AG04450 (cell line): ENCODE measurements at regions not wholly inside any gene's neighbourhood (a gene's known extent, or its start where the extent isn't known, plus 50 kb on each side); places are given as distances from the start of the nearest gene placed in this dataset.

ENCODE experiments used
- CTCF ChIA-PET: fragments of 300-600, 350-600 bp; formaldehyde crosslinking; extraction: SDS; loops from one replicate; lab custom pipeline; 2022; ENCODE audit warnings: antibody characterized with exemption, inconsistent platforms; lab: Charles Lee
- POLR2A ChIA-PET: fragments of 350-600 bp; formaldehyde crosslinking; extraction: SDS; loops from one replicate; lab custom pipeline; 2021; ENCODE audit warnings: antibody characterized with exemption, inconsistent platforms; lab: Yijun Ruan, JAX
- DNase-seq: peaks from one replicate; pipeline ENCODE4 v3.0.0-alpha.2; 2011; ENCODE audit warnings: low read depth, low spot score
- H3K27ac ChIP-seq: one replicate; pipeline ENCODE4 v1.5.1; 2012; ENCODE audit warnings: low read depth, low read length, control low read depth
- H3K27me3 ChIP-seq: one replicate; pipeline ENCODE4 v1.6.0; 2012; ENCODE audit warnings: low read length; ENCODE audit not compliant: control insufficient read depth, insufficient read depth
- H3K4me3 ChIP-seq: 2 replicates; pipeline ENCODE4 v1.5.1; 2011; ENCODE audit warnings: mild to moderate bottlenecking, low read depth, low read length, control low read depth
- H3K9me3 ChIP-seq: 2 replicates; pipeline ENCODE4 v1.5.1; 2012; ENCODE audit warnings: low read length; ENCODE audit not compliant: control insufficient read depth, insufficient read depth
- TF ChIP-seq, protein P1 (sequence below): IDR thresholded peaks from 2 replicates; pipeline ENCODE4 v1.5.1; 2011; ENCODE audit warnings: low read depth, low read length, control low read depth, inconsistent platforms

DNA sequence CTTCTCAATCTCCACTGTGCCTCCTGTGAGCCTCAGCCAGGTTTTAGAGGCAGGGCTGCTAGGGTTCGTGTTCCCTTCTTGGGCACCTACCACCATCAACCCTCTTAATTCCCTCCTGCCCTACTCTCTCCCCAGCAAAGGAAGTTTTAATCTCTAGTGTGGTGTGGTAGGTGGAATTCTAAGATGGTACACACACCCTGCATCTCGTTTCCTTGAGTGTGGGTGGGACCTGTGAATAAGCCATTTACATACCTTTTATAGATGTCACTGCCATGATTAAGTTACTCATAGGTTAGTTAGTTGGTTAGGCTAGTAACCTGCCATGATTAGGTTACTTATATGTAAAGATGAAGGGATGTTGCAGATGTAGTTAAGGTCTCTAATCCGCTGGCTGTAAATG is 114.8 kb upstream of the VRK1 start:
- TF ChIP-seq, protein P1, sequence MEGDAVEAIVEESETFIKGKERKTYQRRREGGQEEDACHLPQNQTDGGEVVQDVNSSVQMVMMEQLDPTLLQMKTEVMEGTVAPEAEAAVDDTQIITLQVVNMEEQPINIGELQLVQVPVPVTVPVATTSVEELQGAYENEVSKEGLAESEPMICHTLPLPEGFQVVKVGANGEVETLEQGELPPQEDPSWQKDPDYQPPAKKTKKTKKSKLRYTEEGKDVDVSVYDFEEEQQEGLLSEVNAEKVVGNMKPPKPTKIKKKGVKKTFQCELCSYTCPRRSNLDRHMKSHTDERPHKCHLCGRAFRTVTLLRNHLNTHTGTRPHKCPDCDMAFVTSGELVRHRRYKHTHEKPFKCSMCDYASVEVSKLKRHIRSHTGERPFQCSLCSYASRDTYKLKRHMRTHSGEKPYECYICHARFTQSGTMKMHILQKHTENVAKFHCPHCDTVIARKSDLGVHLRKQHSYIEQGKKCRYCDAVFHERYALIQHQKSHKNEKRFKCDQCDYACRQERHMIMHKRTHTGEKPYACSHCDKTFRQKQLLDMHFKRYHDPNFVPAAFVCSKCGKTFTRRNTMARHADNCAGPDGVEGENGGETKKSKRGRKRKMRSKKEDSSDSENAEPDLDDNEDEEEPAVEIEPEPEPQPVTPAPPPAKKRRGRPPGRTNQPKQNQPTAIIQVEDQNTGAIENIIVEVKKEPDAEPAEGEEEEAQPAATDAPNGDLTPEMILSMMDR: no peak
- DNase-seq: no peak
- no peaks in the 10 kb centered on the region for H3K27me3 ChIP-seq
- ChIA-PET POLR2A (no interaction called here), CTCF (no interaction called here)
- H3K4me3 ChIP-seq: no peak overlapping the region
- no peak overlapping the region for H3K27ac ChIP-seq
- no peaks in the 10 kb centered on the region for H3K9me3 ChIP-seq

DNA sequence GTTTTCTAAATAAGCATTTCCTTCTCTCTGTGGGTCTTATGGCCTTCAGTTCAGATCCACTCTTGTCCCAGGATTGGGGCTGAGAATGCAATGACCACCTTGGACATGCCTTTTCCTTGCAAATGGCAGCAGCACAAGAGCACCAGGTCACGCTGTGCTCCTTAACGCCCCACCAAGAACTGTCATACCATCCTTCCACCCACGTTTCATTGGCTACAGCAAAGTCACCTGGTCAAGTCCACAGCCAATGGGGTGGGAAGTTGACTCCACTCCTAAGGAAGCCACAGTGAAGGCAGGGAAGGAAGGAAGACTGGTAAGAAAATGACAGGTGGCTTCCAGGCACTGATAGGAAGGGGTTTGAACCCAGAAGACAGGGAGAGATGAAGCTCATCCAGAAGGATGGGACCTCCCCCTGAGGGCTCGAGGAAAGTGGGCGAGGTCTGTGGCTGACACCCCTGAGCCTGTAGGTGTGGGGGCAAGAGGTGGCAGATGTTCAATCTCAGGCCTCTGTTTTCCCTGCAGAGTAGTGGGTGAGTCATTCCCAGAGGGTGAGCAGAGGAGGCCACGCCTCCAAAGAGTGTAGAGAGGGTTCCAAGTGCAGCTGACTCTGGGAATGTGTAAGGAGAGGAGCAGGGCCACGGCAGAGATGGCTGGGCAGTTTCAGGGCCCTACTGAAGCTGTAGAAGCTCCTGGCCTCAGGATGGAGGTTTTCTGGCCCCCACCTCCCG is 113.5 kb upstream of the VRK1 start:
- Histone ChIP-seq H3K9me3 (no peaks in the 10 kb centered on the region), H3K4me3 (no peak overlapping the region), H3K27me3 (no peaks in the 10 kb centered on the region), H3K27ac (no peak overlapping the region)
- no peak for DNase-seq
- CTCF ChIA-PET: no interaction called here
- TF ChIP-seq, protein P1: no peak
- POLR2A ChIA-PET: no interaction called here

DNA sequence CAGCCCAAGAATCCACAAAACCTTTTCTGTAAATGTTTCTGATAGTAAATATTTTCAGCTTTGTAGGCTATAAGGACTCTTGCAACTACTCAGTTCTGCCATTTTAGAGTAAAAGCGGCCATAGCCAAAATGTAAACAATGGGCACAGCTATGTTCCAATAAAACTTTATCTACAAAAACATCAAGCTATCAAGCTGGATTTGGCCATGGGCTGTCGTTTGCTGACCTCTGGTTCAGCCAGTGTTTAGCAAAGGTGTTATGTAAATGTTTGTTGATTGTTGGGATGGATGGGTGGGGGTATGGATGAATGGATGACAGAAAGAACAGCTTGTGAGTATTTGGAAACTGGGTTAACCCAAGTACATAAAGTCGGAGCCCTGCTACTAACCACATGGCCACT is 111.1 kb upstream of the VRK1 start:
- CTCF ChIA-PET: no interaction called here
- Histone ChIP-seq H3K27me3 (no peaks in the 10 kb centered on the region), H3K27ac (no peak overlapping the region), H3K9me3 (no peaks in the 10 kb centered on the region; the same call in 1 of the 2 replicates), H3K4me3 (no peak overlapping the region)
- POLR2A ChIA-PET: no interaction called here
- TF ChIP-seq, protein P1: no peak
- no peak for DNase-seq

DNA sequence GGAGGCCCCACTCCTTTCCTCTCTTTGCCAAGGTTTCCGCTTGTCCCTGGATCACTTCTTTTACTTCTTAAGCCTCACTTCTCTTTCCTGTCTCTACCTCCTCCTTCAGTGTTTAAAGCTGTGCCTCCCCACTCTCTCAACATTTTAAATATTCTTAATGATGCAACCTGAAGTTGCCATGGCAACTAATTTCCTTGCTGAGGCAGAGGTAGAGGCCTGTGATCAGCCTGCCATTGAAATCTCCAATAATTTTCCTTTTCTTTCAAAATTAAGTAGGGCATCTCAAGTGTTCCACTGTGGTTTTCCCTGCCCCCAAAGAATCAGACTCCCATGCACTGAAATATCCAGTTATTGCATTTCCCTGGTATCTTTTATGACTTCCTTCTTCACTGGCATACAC is 108.6 kb upstream of the VRK1 start:
- no peak overlapping the region for H3K27ac ChIP-seq
- no peaks in the 10 kb centered on the region; the same call in 1 of the 2 replicates for H3K9me3 ChIP-seq
- H3K27me3 ChIP-seq: no peaks in the 10 kb centered on the region
- DNase-seq: no peak
- CTCF ChIA-PET: no interaction called here
- POLR2A ChIA-PET: no interaction called here
- TF ChIP-seq, protein P1: no peak
- no peak overlapping the region for H3K4me3 ChIP-seq

DNA sequence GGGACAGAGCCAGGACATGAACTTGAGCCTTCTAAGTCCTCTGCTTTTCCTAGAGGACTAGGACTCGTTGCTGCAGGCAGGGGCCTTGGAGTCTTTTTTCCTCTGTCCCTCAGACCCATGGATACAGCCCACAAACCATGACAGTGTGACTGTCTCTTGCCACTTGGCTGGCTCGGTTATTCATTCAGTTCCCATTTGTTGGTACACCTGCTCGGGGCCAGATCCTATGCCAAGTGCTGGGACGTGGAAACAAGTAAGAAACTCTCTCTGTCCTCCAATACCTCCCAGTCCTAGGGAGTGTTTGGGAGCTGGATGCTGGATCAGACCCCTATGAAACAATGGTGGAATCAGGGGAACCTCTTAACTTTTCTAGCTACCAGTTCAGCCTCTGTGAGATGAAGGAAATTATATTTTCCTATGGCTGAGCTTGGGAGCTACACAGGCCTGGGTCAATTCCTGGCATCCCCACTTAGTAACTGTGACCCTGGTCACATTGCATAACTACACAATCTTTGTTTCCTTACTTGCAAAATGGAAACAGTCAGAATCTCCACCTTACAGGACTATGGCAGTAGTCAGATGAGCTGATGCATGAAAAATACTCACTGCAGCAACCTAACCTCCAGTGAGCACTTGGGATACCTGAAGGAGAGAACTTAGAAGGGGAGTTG is 106.3 kb upstream of the VRK1 start:
- ChIA-PET POLR2A (no interaction called here), CTCF (no interaction called here)
- DNase-seq: no peak
- TF ChIP-seq, protein P1: no peak
- Histone ChIP-seq H3K27me3 (no peaks in the 10 kb centered on the region), H3K4me3 (no peak overlapping the region), H3K27ac (no peak overlapping the region), H3K9me3 (no peaks in the 10 kb centered on the region; the same call in 1 of the 2 replicates)
